ENCODE measurements at regions not wholly inside any gene's neighbourhood (a gene's known extent, or its start where the extent isn't known, plus 50 kb on each side); places are given as distances from the start of the nearest gene placed in this dataset.
A peak's percentile ranks its signal among the peaks of the same experiment; 100 is the strongest.

DNA sequence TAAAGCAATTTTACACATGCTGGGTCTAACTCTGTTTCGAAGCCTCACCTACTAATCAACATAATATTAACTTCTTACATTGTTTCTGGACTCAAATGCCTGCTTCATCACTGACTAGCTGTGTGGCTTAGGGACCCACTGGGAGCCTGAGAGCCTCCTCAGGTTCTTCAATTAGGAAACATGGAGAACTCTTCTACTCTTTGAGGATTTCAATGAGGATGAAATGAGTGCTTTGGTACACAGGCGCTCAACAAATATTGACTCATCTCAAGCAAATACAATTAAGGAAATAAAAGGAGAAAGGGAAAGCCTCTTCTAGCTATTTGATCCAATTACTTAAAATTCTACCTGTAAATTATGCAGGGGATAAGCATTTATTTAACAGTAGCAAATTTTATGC lies 84.4 kb upstream of the JAK1 start:
- no peak for DNase-seq (ENCODE audit: extremely low read depth, insufficient read length)
- no peaks in the 10 kb centered on the region for H3K36me3 ChIP-seq (ENCODE audit: control insufficient read depth, insufficient read depth, low read length)
- TF ChIP-seq, protein P1, sequence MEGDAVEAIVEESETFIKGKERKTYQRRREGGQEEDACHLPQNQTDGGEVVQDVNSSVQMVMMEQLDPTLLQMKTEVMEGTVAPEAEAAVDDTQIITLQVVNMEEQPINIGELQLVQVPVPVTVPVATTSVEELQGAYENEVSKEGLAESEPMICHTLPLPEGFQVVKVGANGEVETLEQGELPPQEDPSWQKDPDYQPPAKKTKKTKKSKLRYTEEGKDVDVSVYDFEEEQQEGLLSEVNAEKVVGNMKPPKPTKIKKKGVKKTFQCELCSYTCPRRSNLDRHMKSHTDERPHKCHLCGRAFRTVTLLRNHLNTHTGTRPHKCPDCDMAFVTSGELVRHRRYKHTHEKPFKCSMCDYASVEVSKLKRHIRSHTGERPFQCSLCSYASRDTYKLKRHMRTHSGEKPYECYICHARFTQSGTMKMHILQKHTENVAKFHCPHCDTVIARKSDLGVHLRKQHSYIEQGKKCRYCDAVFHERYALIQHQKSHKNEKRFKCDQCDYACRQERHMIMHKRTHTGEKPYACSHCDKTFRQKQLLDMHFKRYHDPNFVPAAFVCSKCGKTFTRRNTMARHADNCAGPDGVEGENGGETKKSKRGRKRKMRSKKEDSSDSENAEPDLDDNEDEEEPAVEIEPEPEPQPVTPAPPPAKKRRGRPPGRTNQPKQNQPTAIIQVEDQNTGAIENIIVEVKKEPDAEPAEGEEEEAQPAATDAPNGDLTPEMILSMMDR (IDR thresholded peaks at IDR 0.05; ENCODE audit: insufficient read depth, low read length, poor library complexity, severe bottlenecking), result no peak

DNA sequence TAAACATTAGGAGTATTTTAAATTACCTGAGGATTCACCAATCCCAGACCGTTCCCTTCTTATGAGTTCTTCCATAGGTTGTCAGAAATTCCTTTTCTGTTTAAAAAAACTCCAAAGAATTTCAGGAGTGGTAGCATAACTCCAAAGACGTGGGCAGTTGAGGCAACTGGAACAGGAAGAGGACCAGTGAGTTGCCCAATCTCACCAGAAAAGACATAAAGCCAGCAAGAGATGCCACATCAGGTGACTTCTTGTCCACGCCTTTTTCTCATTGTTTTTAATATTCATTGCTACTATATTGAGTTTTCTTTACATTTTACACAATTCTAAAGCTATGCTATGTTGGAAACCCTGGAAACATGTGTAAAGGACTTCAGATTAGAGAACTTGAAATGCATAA lies 88.1 kb upstream of the JAK1 start:
- DNase-seq (ENCODE audit: extremely low read depth, insufficient read length), result no peak
- TF ChIP-seq, protein P1 (IDR thresholded peaks at IDR 0.05; ENCODE audit: insufficient read depth, low read length, poor library complexity, severe bottlenecking), result no peak
- Histone ChIP-seq H3K4me3 (replicated peaks; ENCODE audit: low read depth, low read length) (no peak overlapping the region), H3K36me3 (ENCODE audit: control insufficient read depth, insufficient read depth, low read length) (no peaks in the 10 kb centered on the region), H3K27me3 (replicated peaks; ENCODE audit: control insufficient read depth, insufficient read depth, low read length) (no peaks in the 10 kb centered on the region; the same call in 1 of the 2 replicates)

More for the DNA sequence above, 84.4 kb upstream of the JAK1 start:
- Histone ChIP-seq H3K4me3 (replicated peaks; ENCODE audit: low read depth, low read length) (no peak overlapping the region), H3K27me3 (replicated peaks; ENCODE audit: control insufficient read depth, insufficient read depth, low read length) (no peaks in the 10 kb centered on the region; the same call in 1 of the 2 replicates)

DNA sequence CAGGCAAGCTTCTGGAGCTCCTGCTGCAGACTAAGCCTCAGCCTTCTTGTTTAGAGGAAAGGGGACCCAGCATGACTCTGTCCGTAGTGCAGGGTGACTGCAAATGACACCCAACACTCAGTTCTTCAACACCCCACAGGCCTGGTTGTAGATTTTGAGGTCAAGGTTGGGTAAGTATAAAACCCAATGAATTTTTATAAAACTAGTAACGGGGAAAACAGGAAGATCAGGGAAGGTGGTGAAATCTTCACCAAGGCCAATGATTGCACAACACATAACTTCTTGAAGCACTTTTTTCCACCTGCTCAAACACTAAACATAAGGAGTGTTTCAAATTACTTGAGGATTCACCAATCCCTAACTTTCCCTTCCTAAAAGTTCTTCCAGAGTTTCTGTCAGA lies 89.4 kb upstream of the JAK1 start:
- Histone ChIP-seq H3K4me3 (replicated peaks; ENCODE audit: low read depth, low read length) (no peak overlapping the region), H3K27me3 (replicated peaks; ENCODE audit: control insufficient read depth, insufficient read depth, low read length) (no peaks in the 10 kb centered on the region), H3K36me3 (ENCODE audit: control insufficient read depth, insufficient read depth, low read length) (no peaks in the 10 kb centered on the region)
- DNase-seq (ENCODE audit: extremely low read depth, insufficient read length), result no peak
- TF ChIP-seq, protein P1 (IDR thresholded peaks at IDR 0.05; ENCODE audit: insufficient read depth, low read length, poor library complexity, severe bottlenecking), result no peak

DNA sequence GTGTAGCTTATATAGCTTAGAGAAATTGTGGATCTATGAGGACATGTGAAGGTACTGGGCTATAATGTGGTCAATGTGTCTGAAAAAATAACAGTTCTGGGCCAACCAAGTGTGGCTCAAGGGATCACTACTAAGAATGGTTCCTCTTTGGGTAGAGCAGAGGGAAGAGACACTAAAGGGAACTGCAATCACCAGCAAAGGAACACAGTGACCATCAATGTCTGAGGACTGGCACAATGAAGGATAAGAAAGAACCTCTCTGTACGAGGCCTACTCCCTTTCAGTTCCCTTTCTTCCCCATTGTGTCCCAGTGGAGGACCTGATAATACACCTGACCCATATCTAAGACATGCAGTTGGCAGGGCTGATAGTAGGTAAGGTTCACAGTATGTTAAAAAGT lies 89.9 kb upstream of the JAK1 start:
- Histone ChIP-seq H3K36me3 (ENCODE audit: control insufficient read depth, insufficient read depth, low read length) (no peaks in the 10 kb centered on the region), H3K4me3 (replicated peaks; ENCODE audit: low read depth, low read length) (no peak overlapping the region), H3K27me3 (replicated peaks; ENCODE audit: control insufficient read depth, insufficient read depth, low read length) (no peaks in the 10 kb centered on the region; the same call in 1 of the 2 replicates)
- no peak for DNase-seq (ENCODE audit: extremely low read depth, insufficient read length)
- TF ChIP-seq, protein P1 (IDR thresholded peaks at IDR 0.05; ENCODE audit: insufficient read depth, low read length, poor library complexity, severe bottlenecking), result no peak

DNA sequence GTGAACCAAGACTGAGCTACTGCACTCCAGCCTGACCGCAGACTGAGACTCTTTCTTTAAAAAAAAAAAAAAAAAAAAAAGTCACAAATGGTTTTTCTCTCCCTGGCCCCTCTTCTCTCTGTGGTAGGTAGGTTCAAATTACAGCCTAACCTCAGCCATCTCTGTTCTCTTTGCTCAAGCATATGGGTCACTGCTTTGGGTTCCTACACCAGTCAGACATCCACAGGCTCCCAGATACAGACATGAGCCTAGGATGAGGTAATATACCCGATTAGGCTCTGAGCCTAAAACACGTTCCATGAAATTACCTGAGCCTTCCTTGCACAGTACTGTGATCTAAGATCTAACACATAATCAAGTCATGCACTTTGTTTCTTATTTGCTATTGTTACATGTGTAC lies 90.5 kb upstream of the JAK1 start:
- DNase-seq (ENCODE audit: extremely low read depth, insufficient read length), result no peak
- TF ChIP-seq, protein P1 (IDR thresholded peaks at IDR 0.05; ENCODE audit: insufficient read depth, low read length, poor library complexity, severe bottlenecking), result no peak
- Histone ChIP-seq H3K27me3 (replicated peaks; ENCODE audit: control insufficient read depth, insufficient read depth, low read length) (no peaks in the 10 kb centered on the region; the same call in 1 of the 2 replicates), H3K4me3 (replicated peaks; ENCODE audit: low read depth, low read length) (no peak overlapping the region), H3K36me3 (ENCODE audit: control insufficient read depth, insufficient read depth, low read length) (no peaks in the 10 kb centered on the region)

- Histone ChIP-seq H3K4me3 (replicated peaks; ENCODE audit: low read depth, low read length) (no peak overlapping the region), H3K36me3 (ENCODE audit: control insufficient read depth, insufficient read depth, low read length) (no peaks in the 10 kb centered on the region), H3K27me3 (replicated peaks; ENCODE audit: control insufficient read depth, insufficient read depth, low read length) (no peaks in the 10 kb centered on the region; the same call in 1 of the 2 replicates)
- TF ChIP-seq, protein P1 (IDR thresholded peaks at IDR 0.05; ENCODE audit: insufficient read depth, low read length, poor library complexity, severe bottlenecking), result peak; percentile 54
- no peak for DNase-seq (ENCODE audit: extremely low read depth, insufficient read length)
Measured at GRCh38 chr1:65059930-65060538, 88.0 kb upstream of the AK4 start.

All from GM06990 (cell line).